Caco-2 (cell line): ENCODE measurements at regions not wholly inside any gene's neighbourhood (a gene's known extent, or its start where the extent isn't known, plus 50 kb on each side); places are given as distances from the start of the nearest gene placed in this dataset.

Source experiments
- BruUV-seq: library from RNA; stranded (reverse); fragments of 400-500 nt; replicated peaks from 2 replicates; lab custom pipeline; 2021; lab: Mats Ljungman, UMichigan
- CTCF ChIA-PET: fragments of 300-600 bp; sonication (Branson Sonifier 250); formaldehyde crosslinking; loops from one replicate; lab custom pipeline; 2022; ENCODE audit warnings: antibody characterized with exemption; lab: Charles Lee
- POLR2A ChIA-PET: fragments of 300-600 bp; sonication (Branson Sonifier 250); formaldehyde crosslinking; loops from one replicate; lab custom pipeline; 2022; ENCODE audit warnings: antibody characterized with exemption; lab: Charles Lee
- DNase-seq, 2 experiments: peaks; one replicate each; pipeline versions ENCODE4 v3.0.0 to v3.0.0-alpha.2; 2020 to 2022
- H3K27me3 ChIP-seq: replicated peaks from 2 replicates; pipeline ENCODE4 v1.6.0; 2011; ENCODE audit warnings: low read length; ENCODE audit not compliant: control insufficient read depth, insufficient read depth
- H3K36me3 ChIP-seq: 2 replicates; pipeline ENCODE4 v1.5.1; 2011; ENCODE audit warnings: low read length; ENCODE audit not compliant: control insufficient read depth, insufficient read depth
- H3K4me1 ChIP-seq: fragments of 250-450 bp; sonication (Bioruptor Pico); 2 replicates; pipeline ENCODE4 v1.5.1; 2020; ENCODE audit warnings: mild to moderate bottlenecking
- H3K4me3 ChIP-seq: 2 replicates; pipeline ENCODE4 v1.5.1; 2011; ENCODE audit warnings: low read depth, mild to moderate bottlenecking, control low read depth, low read length
- H3K9me3 ChIP-seq: fragments of 250-450 bp; sonication (Bioruptor Pico); 2 replicates; pipeline ENCODE4 v1.5.1; 2020; ENCODE audit warnings: mild to moderate bottlenecking, moderate library complexity
- H3K27ac Mint-ChIP-seq: one replicate; pipeline ENCODE4 v1.8.0; 2022; ENCODE audit warnings: mixed read lengths; ENCODE audit not compliant: unreplicated experiment
- H3K27me3 Mint-ChIP-seq: one replicate; pipeline ENCODE4 v1.8.0; 2022; ENCODE audit warnings: mixed read lengths; ENCODE audit not compliant: insufficient read depth, unreplicated experiment
- H3K36me3 Mint-ChIP-seq: one replicate; pipeline ENCODE4 v1.8.0; 2022; ENCODE audit warnings: mild to moderate bottlenecking, mixed read lengths; ENCODE audit not compliant: insufficient read depth, unreplicated experiment
- H3K4me1 Mint-ChIP-seq: one replicate; pipeline ENCODE4 v1.8.0; 2022; ENCODE audit warnings: low read depth, mixed read lengths; ENCODE audit not compliant: unreplicated experiment
- H3K4me3 Mint-ChIP-seq: one replicate; pipeline ENCODE4 v1.8.0; 2022; ENCODE audit warnings: mild to moderate bottlenecking, moderate library complexity, mixed read lengths; ENCODE audit not compliant: unreplicated experiment
- H3K9me3 Mint-ChIP-seq: one replicate; pipeline ENCODE4 v1.8.0; 2022; ENCODE audit warnings: mixed read lengths; ENCODE audit not compliant: unreplicated experiment
- CTCF ChIP-seq, 2 experiments: fragments of 200-600 bp in 1 of 2; IDR thresholded peaks; 1 replicate in 1 of 2; 2 replicates in 1 of 2; pipeline versions ENCODE4 v1.5.1 to v1.8.0; 2011 to 2022; ENCODE audit warnings: antibody characterized with exemption in 1 of 2, control low read depth in 1 of 2, inconsistent platforms in 1 of 2, low read depth in 1 of 2, low read length in 1 of 2, mild to moderate bottlenecking in 1 of 2, moderate library complexity in 1 of 2; ENCODE audit not compliant: insufficient read depth in 1 of 2, severe bottlenecking in 1 of 2, unreplicated experiment in 1 of 2
- intact Hi-C: fragments of 100-400 bp; cut with micrococcal nuclease; formaldehyde crosslinking; loops from one replicate; pipeline ENCODE4 v1.10.0; 2022; ENCODE audit not compliant: unreplicated experiment

GRCh38 chr22:48358886-48359612 is 1468.6 kb downstream of the BRD1 start:
- intact Hi-C loops: no loop called here
- Mint-ChIP-seq H3K27me3 (peaks cover 3% of the 10 kb centered on the region), H3K36me3 (no peaks in the 10 kb centered on the region), H3K9me3 (no peaks in the 10 kb centered on the region), H3K4me3 (no peak overlapping the region), H3K27ac (no peak overlapping the region), H3K4me1 (no peaks in the 10 kb centered on the region)
- BruUV-seq: no TSS peak
- POLR2A ChIA-PET: no interaction called here
- Histone ChIP-seq H3K4me1 (no peaks in the 10 kb centered on the region), H3K27me3 (no peaks in the 10 kb centered on the region), H3K36me3 (no peaks in the 10 kb centered on the region), H3K9me3 (no peaks in the 10 kb centered on the region), H3K4me3 (no peak overlapping the region)
- no peak for DNase-seq
- TF ChIP-seq CTCF (IDR thresholded peaks at IDR 0.05; ENCODE audit: insufficient read depth in 1 of 2, low read depth in 1 of 2, low read length in 1 of 2, severe bottlenecking in 1 of 2, unreplicated experiment in 1 of 2): no peak
- CTCF ChIA-PET: no interaction called here

GRCh38 chr22:48357961-48358360 is 1469.7 kb downstream of the BRD1 start:
- H3K4me3 ChIP-seq: no peak overlapping the region
- ChIA-PET CTCF (no interaction called here), POLR2A (no interaction called here)
- no peak for DNase-seq
- no peaks in the 10 kb centered on the region for H3K36me3 Mint-ChIP-seq
- no peaks in the 10 kb centered on the region for H3K9me3 Mint-ChIP-seq
- BruUV-seq: no TSS peak
- no peaks in the 10 kb centered on the region for H3K27me3 ChIP-seq
- TF ChIP-seq CTCF (IDR thresholded peaks at IDR 0.05; ENCODE audit: insufficient read depth in 1 of 2, low read depth in 1 of 2, low read length in 1 of 2, severe bottlenecking in 1 of 2, unreplicated experiment in 1 of 2): no peak
- H3K4me1 ChIP-seq: no peaks in the 10 kb centered on the region
- no peak overlapping the region for H3K27ac Mint-ChIP-seq
- H3K4me3 Mint-ChIP-seq: no peak overlapping the region
- no peaks in the 10 kb centered on the region for H3K9me3 ChIP-seq
- no peaks in the 10 kb centered on the region for H3K36me3 ChIP-seq
- H3K27me3 Mint-ChIP-seq: peaks cover 7% of the 10 kb centered on the region
- intact Hi-C loops: no loop called here
- no peaks in the 10 kb centered on the region for H3K4me1 Mint-ChIP-seq

GRCh38 chr22:48357196-48357595 is 1470.5 kb downstream of the BRD1 start:
- no peaks in the 10 kb centered on the region for H3K4me1 Mint-ChIP-seq
- H3K4me3 Mint-ChIP-seq: no peak overlapping the region
- POLR2A ChIA-PET: no interaction called here
- Histone ChIP-seq H3K36me3 (no peaks in the 10 kb centered on the region), H3K4me1 (no peaks in the 10 kb centered on the region), H3K4me3 (no peak overlapping the region), H3K9me3 (no peaks in the 10 kb centered on the region), H3K27me3 (no peaks in the 10 kb centered on the region)
- TF ChIP-seq CTCF (IDR thresholded peaks at IDR 0.05; ENCODE audit: insufficient read depth in 1 of 2, low read depth in 1 of 2, low read length in 1 of 2, severe bottlenecking in 1 of 2, unreplicated experiment in 1 of 2): no peak
- no TSS peak for BruUV-seq
- intact Hi-C loops: no loop called here
- no peaks in the 10 kb centered on the region for H3K36me3 Mint-ChIP-seq
- CTCF ChIA-PET: no interaction called here
- no peaks in the 10 kb centered on the region for H3K9me3 Mint-ChIP-seq
- peaks cover 7% of the 10 kb centered on the region for H3K27me3 Mint-ChIP-seq
- no peak for DNase-seq
- H3K27ac Mint-ChIP-seq: no peak overlapping the region
